ENCODE measurements at regions not wholly inside any gene's neighbourhood (a gene's known extent, or its start where the extent isn't known, plus 50 kb on each side); places are given as distances from the start of the nearest gene placed in this dataset.

- TF ChIP-seq ZNF274 (IDR thresholded peaks at IDR 0.05; ENCODE audit: low read depth, low read length): no peak
- H3K4me3 ChIP-seq (ENCODE audit: low read length): no peak overlapping the region
Observed at GRCh38 chr2:76633276-76633921, 888.8 kb downstream of the LRRTM4 start.

GRCh38 chr2:76625101-76625500 lies 897.1 kb downstream of the LRRTM4 start:
- TF ChIP-seq ZNF274 (IDR thresholded peaks at IDR 0.05; ENCODE audit: low read depth, low read length): no peak
- no peak overlapping the region for H3K4me3 ChIP-seq (ENCODE audit: low read length)

- no peak for TF ChIP-seq ZNF274 (IDR thresholded peaks at IDR 0.05; ENCODE audit: low read depth, low read length)
- no peak overlapping the region for H3K4me3 ChIP-seq (ENCODE audit: low read length)
Observed at GRCh38 chr2:76613330-76613729, 902.6 kb upstream of the GCFC2 start.

GRCh38 chr2:76612764-76613163 lies 902.0 kb upstream of the GCFC2 start:
- no peak overlapping the region for H3K4me3 ChIP-seq (ENCODE audit: low read length)
- no peak for TF ChIP-seq ZNF274 (IDR thresholded peaks at IDR 0.05; ENCODE audit: low read depth, low read length)

- no peak overlapping the region for H3K4me3 ChIP-seq (ENCODE audit: low read length)
- TF ChIP-seq ZNF274 (IDR thresholded peaks at IDR 0.05; ENCODE audit: low read depth, low read length): no peak
Observed at GRCh38 chr2:76610451-76610850, 899.7 kb upstream of the GCFC2 start.

- no peak for TF ChIP-seq ZNF274 (IDR thresholded peaks at IDR 0.05; ENCODE audit: low read depth, low read length)
- no peak overlapping the region for H3K4me3 ChIP-seq (ENCODE audit: low read length)
Observed at GRCh38 chr2:76599732-76600368, 889.1 kb upstream of the GCFC2 start.

- H3K4me3 ChIP-seq (ENCODE audit: low read length): no peak overlapping the region
- TF ChIP-seq ZNF274 (IDR thresholded peaks at IDR 0.05; ENCODE audit: low read depth, low read length): no peak
Observed at GRCh38 chr2:76584474-76584873, 873.8 kb upstream of the GCFC2 start.

GRCh38 chr2:76579911-76580310 lies 869.2 kb upstream of the GCFC2 start:
- no peak for TF ChIP-seq ZNF274 (IDR thresholded peaks at IDR 0.05; ENCODE audit: low read depth, low read length)
- H3K4me3 ChIP-seq (ENCODE audit: low read length): no peak overlapping the region

GRCh38 chr2:76572981-76573380 lies 862.3 kb upstream of the GCFC2 start:
- TF ChIP-seq ZNF274 (IDR thresholded peaks at IDR 0.05; ENCODE audit: low read depth, low read length): no peak
- no peak overlapping the region for H3K4me3 ChIP-seq (ENCODE audit: low read length)

GRCh38 chr2:76569819-76570218 lies 859.1 kb upstream of the GCFC2 start:
- no peak for TF ChIP-seq ZNF274 (IDR thresholded peaks at IDR 0.05; ENCODE audit: low read depth, low read length)
- no peak overlapping the region for H3K4me3 ChIP-seq (ENCODE audit: low read length)

- no peak for TF ChIP-seq ZNF274 (IDR thresholded peaks at IDR 0.05; ENCODE audit: low read depth, low read length)
- no peak overlapping the region for H3K4me3 ChIP-seq (ENCODE audit: low read length)
Observed at GRCh38 chr2:76567478-76567877, 856.8 kb upstream of the GCFC2 start.

- no peak for TF ChIP-seq ZNF274 (IDR thresholded peaks at IDR 0.05; ENCODE audit: low read depth, low read length)
- H3K4me3 ChIP-seq (ENCODE audit: low read length): no peak overlapping the region
Observed at GRCh38 chr2:76564734-76565133, 854.0 kb upstream of the GCFC2 start.

- H3K4me3 ChIP-seq (ENCODE audit: low read length): no peak overlapping the region
- TF ChIP-seq ZNF274 (IDR thresholded peaks at IDR 0.05; ENCODE audit: low read depth, low read length): no peak
Observed at GRCh38 chr2:76563730-76564129, 853.0 kb upstream of the GCFC2 start.

GRCh38 chr2:76558157-76558556 lies 847.4 kb upstream of the GCFC2 start:
- H3K4me3 ChIP-seq (ENCODE audit: low read length): no peak overlapping the region
- TF ChIP-seq ZNF274 (IDR thresholded peaks at IDR 0.05; ENCODE audit: low read depth, low read length): no peak

- TF ChIP-seq ZNF274 (IDR thresholded peaks at IDR 0.05; ENCODE audit: low read depth, low read length): no peak
- H3K4me3 ChIP-seq (ENCODE audit: low read length): no peak overlapping the region
Observed at GRCh38 chr2:76556018-76556417, 845.3 kb upstream of the GCFC2 start.

- no peak overlapping the region for H3K4me3 ChIP-seq (ENCODE audit: low read length)
- TF ChIP-seq ZNF274 (IDR thresholded peaks at IDR 0.05; ENCODE audit: low read depth, low read length): no peak
Observed at GRCh38 chr2:76546207-76546606, 835.5 kb upstream of the GCFC2 start.
